22Rv1 (cell line): ENCODE measurements at regions not wholly inside any gene's neighbourhood (a gene's known extent, or its start where the extent isn't known, plus 50 kb on each side); places are given as distances from the start of the nearest gene placed in this dataset.

Source experiments
- H3K27ac ChIP-seq: fragments of 450-650 bp; 2 replicates; pipeline ENCODE4 v1.5.1; 2017
- CTCF ChIP-seq: fragments of 450-650 bp; IDR thresholded peaks from 2 replicates; pipeline ENCODE4 v1.5.1; 2017; ENCODE audit warnings: mild to moderate bottlenecking
- ZFX ChIP-seq: fragments of 450-650 bp; IDR thresholded peaks from 2 replicates; pipeline ENCODE4 v1.6.1; 2017; ENCODE audit warnings: antibody characterized with exemption, borderline replicate concordance

GRCh38 chr1:234718496-234719453 is 108.8 kb upstream of the IRF2BP2 start:
- H3K27ac ChIP-seq = no peak overlapping the region; the same call in 1 of the 2 replicates
- TF ChIP-seq ZFX (no peak), CTCF (no peak)

DNA sequence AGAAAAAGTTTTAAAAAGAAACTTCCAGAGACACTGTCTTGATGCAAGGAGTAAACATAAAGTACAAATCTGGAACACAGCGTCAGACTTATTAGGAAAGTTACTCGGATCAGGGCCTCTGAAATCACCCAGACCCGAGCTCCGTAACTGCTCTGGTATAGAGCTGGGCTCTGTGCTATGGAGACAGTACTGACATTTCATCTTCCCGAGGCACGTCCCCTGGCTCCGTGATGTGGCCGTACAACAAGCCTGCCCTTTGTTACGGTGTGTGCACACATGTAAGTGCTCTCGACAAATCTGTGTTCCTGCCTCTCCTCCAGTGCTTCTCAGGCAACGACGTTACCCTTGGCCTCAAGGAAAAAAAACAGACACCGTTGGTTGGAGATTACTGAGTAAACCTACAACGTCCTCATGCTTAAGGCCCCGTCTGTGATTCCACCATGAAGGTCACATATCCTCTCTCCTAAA is 107.0 kb upstream of the IRF2BP2 start:
- TF ChIP-seq ZFX (no peak), CTCF (no peak)
- no peak overlapping the region for H3K27ac ChIP-seq

DNA sequence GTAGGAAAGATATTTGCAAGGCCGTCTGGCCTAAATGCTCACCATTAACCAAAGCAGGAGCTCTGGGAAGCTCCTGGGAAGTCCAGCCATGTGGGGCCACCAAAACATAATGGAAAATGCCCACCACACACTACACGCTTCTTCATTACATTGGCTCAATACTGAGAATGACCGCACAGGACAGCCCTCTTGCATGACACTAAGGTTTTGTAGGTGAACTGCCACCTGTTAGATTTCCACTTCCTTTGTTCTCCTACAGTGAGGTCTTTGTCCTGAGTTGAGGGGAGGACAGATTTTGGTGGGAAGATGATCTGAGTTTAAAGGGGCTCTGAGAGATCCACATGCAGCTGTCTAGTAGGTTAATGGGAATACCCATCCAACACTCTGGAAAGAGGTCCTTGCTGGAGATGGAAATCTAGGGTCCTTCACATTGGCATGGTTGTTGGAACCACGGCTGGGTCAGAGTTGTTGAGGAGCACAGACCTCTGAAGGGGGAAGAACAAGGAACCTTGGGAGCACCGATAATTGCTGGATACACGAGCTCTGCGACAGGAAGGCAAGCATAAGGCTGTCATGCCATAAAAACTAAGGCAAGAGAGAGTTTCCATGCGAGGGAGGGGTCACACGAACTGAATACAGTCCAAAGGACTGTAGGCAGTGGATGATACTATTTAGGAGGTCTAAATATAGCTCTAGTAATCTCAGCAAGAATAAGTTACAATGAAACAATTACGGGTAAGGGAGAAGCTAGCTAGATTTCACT is 105.5 kb upstream of the IRF2BP2 start:
- H3K27ac ChIP-seq = no peak overlapping the region
- TF ChIP-seq ZFX = no peak
- TF ChIP-seq CTCF = no peak

DNA sequence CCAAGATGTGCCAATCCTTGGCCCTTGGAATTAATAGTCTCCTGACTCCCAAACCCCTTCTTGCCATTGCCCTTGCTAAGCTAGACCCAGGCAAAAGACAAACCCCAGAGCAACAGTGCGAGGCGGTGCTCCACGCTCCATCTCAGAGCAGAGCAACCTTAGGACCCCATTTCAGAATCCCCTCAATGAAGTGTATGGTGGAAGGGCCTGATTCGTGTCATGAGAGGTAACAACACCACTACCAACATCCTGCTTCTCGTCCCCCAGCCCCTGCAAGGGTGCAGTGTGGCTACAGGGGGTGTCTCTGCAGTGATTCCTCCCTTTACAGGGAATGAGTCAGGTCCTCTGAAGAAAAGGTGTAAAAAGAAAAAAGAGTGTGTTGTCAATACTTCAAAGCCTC is 103.9 kb upstream of the IRF2BP2 start:
- no peak overlapping the region for H3K27ac ChIP-seq
- TF ChIP-seq ZFX (no peak), CTCF (no peak)

DNA sequence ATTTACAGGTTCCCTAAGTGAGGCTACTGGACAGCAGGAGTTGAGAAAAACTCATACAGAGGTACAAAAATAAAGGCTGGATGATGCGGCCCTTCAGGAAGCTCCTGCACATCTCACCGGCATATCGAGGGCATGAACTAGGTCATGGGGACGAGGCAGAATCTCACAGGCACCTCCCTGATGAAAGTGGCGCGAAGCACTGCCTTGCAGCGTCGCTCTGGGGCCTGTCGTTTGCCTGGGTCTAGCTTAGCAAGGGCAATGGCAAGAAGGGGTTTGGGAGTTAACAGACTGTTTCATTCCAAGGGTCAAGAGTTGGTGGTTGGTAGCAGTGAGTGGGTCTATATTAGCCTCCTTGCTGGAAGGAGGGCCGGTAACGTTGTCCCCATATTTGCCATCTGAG is 103.5 kb upstream of the IRF2BP2 start:
- TF ChIP-seq ZFX = no peak
- TF ChIP-seq CTCF = no peak
- H3K27ac ChIP-seq = no peak overlapping the region

- H3K27ac ChIP-seq = no peak overlapping the region
- TF ChIP-seq CTCF (no peak), ZFX (no peak)
Observed at GRCh38 chr1:234712891-234713305, 102.9 kb upstream of the IRF2BP2 start.
